ENCODE measurements at regions not wholly inside any gene's neighbourhood (a gene's known extent, or its start where the extent isn't known, plus 50 kb on each side); places are given as distances from the start of the nearest gene placed in this dataset.
A peak's percentile ranks its signal among the peaks of the same experiment; 100 is the strongest.

- Histone ChIP-seq H3K4me1 (ENCODE audit: control insufficient read depth in 1 of 2, insufficient read depth in 1 of 2, low read depth in 1 of 2, low read length in 1 of 2) (peaks cover 60 to 61% of the 10 kb centered on the region in 2 experiments), H3K36me3 (no peaks in the 10 kb centered on the region), H3K4me3 (ENCODE audit: low read depth in 1 of 2, low read length in 1 of 2) (peak overlapping the region; percentile 48 to 58), H3K9me3 (no peaks in the 10 kb centered on the region), H3K27ac (peak overlapping the region; percentile 95), H3K27me3 (no peaks in the 10 kb centered on the region)
- TF ChIP-seq CTCF (IDR thresholded peaks at IDR 0.05) = no peak
Measured at GRCh38 chr18:76545433-76546087, 50.5 kb upstream of the ZNF516 start.

GRCh38 chr18:76544511-76545345, 49.7 kb upstream of the ZNF516 start:
- Histone ChIP-seq H3K4me3 (ENCODE audit: low read depth in 1 of 2, low read length in 1 of 2) (peak overlapping the region; percentile 48 to 58), H3K27me3 (no peaks in the 10 kb centered on the region), H3K9me3 (no peaks in the 10 kb centered on the region), H3K36me3 (no peaks in the 10 kb centered on the region), H3K27ac (peak overlapping the region; percentile 95), H3K4me1 (ENCODE audit: control insufficient read depth in 1 of 2, insufficient read depth in 1 of 2, low read depth in 1 of 2, low read length in 1 of 2) (peaks cover 60 to 61% of the 10 kb centered on the region in 2 experiments)
- TF ChIP-seq CTCF (IDR thresholded peaks at IDR 0.05) = no peak
